ENCODE measurements at regions not wholly inside any gene's neighbourhood (a gene's known extent, or its start where the extent isn't known, plus 50 kb on each side); places are given as distances from the start of the nearest gene placed in this dataset.

- no peak for TF ChIP-seq POLR2A (IDR thresholded peaks at IDR 0.05)
- TF ChIP-seq, protein P1, sequence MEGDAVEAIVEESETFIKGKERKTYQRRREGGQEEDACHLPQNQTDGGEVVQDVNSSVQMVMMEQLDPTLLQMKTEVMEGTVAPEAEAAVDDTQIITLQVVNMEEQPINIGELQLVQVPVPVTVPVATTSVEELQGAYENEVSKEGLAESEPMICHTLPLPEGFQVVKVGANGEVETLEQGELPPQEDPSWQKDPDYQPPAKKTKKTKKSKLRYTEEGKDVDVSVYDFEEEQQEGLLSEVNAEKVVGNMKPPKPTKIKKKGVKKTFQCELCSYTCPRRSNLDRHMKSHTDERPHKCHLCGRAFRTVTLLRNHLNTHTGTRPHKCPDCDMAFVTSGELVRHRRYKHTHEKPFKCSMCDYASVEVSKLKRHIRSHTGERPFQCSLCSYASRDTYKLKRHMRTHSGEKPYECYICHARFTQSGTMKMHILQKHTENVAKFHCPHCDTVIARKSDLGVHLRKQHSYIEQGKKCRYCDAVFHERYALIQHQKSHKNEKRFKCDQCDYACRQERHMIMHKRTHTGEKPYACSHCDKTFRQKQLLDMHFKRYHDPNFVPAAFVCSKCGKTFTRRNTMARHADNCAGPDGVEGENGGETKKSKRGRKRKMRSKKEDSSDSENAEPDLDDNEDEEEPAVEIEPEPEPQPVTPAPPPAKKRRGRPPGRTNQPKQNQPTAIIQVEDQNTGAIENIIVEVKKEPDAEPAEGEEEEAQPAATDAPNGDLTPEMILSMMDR (IDR thresholded peaks at IDR 0.05) = no peak
These were observed 506.8 kb downstream of the INSC start for GRCh38 chr11:15621565-15621964.
